ENCODE measurements at regions not wholly inside any gene's neighbourhood (a gene's known extent, or its start where the extent isn't known, plus 50 kb on each side); places are given as distances from the start of the nearest gene placed in this dataset.

DNA sequence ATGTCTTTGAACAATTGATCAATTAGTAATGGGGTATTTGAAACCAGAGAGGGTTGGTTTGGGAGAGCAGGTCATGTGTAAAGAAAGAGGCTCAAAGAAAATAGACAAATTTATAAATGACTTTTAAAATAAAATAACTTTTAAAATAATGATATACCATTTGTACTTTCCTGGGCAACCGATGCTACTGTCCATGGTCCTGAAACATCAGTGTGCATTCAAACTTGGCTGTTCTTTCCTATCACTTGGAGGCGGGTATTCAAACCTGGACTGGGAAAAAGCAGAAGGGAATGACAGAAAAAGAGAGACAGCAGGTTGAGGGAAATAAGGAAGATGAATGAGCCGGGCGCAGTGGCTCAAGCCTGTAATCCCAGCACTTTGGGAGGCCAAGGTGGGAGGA is 1446.4 kb upstream of the WWC1 start:
- no peak overlapping the region for H3K4me3 ChIP-seq (ENCODE audit: low read length)
- H3K4me1 ChIP-seq (ENCODE audit: control insufficient read depth, insufficient read depth, low read length): no peaks in the 10 kb centered on the region
- H3K27me3 ChIP-seq (ENCODE audit: control insufficient read depth, insufficient read depth, low read length): no peaks in the 10 kb centered on the region
- no peaks in the 10 kb centered on the region for H3K9me3 ChIP-seq (replicated peaks; ENCODE audit: low read length)
- H3K4me2 ChIP-seq (ENCODE audit: low read length): no peak overlapping the region
- H3K9ac ChIP-seq (ENCODE audit: low read depth, low read length): no peak overlapping the region
- no peaks in the 10 kb centered on the region for H3K36me3 ChIP-seq (ENCODE audit: insufficient read depth, low read length)

DNA sequence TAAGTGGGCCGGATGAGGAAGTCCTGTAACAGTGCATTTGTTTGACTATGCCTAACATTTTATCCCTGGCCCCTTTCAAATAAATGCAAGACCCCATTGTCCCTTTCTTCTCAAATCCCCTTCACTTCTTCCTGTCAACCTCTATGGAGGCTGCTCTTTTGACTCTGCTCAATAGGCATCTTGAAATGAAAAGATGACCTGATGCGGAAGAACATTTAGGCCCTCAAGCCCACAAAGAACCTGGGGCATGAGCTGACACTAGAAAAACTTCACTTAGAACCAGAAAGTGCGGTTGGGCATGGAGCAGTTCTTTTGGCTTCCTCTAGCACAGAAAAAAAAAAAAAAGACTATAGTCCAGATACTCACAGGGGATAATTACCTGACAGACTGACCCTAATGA is 1434.7 kb upstream of the WWC1 start:
- no peaks in the 10 kb centered on the region for H3K4me1 ChIP-seq (ENCODE audit: control insufficient read depth, insufficient read depth, low read length)
- H3K9me3 ChIP-seq (replicated peaks; ENCODE audit: low read length): peaks cover 4% of the 10 kb centered on the region
- no peak overlapping the region for H3K4me3 ChIP-seq (ENCODE audit: low read length)
- H3K4me2 ChIP-seq (ENCODE audit: low read length): no peak overlapping the region
- H3K36me3 ChIP-seq (ENCODE audit: insufficient read depth, low read length): no peaks in the 10 kb centered on the region
- no peak overlapping the region for H3K9ac ChIP-seq (ENCODE audit: low read depth, low read length)
- no peaks in the 10 kb centered on the region for H3K27me3 ChIP-seq (ENCODE audit: control insufficient read depth, insufficient read depth, low read length)

DNA sequence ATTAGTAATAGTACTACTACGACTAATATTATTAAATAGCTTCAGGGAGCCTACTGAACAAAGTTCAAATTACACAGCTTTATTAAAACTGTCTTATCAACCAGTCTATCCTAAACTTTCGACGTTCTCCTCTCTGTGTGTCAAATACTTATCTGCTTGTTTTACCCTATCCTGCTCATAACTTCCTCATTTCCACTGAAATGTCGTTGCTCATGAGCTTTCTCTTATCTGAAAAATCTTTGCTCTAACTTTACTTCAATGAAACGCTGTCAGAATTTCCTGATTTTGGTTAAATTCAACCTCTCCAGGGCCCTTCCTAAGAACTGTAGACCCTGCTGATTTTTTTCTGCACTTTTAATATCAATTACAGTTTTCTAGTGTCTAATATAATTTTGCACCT is 1431.0 kb upstream of the WWC1 start:
- Histone ChIP-seq H3K4me2 (ENCODE audit: low read length) (no peak overlapping the region), H3K9me3 (replicated peaks; ENCODE audit: low read length) (peaks cover 4% of the 10 kb centered on the region), H3K36me3 (ENCODE audit: insufficient read depth, low read length) (no peaks in the 10 kb centered on the region), H3K4me3 (ENCODE audit: low read length) (no peak overlapping the region), H3K27me3 (ENCODE audit: control insufficient read depth, insufficient read depth, low read length) (no peaks in the 10 kb centered on the region), H3K4me1 (ENCODE audit: control insufficient read depth, insufficient read depth, low read length) (no peaks in the 10 kb centered on the region), H3K9ac (ENCODE audit: low read depth, low read length) (no peak overlapping the region)

DNA sequence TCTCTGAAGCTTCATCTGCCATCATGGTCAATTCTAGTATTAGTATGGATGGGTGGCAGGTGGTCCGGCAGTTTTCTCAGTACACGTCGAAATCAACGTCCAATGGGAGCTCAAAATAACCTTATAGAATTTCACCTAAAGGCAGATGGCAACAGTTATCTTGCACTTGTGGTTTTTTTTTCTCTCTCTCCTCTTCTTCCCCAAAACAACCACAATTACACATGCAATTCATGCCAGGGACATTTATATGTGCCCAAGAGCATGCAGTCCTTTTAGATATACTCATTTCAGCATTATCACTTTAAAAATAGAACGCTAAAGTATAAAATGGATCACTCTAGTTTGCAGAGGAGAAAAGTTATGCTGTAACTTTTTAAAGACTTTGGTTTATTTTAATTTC is 1428.9 kb upstream of the WWC1 start:
- H3K27me3 ChIP-seq (ENCODE audit: control insufficient read depth, insufficient read depth, low read length): no peaks in the 10 kb centered on the region
- H3K4me2 ChIP-seq (ENCODE audit: low read length): no peak overlapping the region
- H3K4me1 ChIP-seq (ENCODE audit: control insufficient read depth, insufficient read depth, low read length): no peaks in the 10 kb centered on the region
- H3K9me3 ChIP-seq (replicated peaks; ENCODE audit: low read length): no peaks in the 10 kb centered on the region
- no peak overlapping the region for H3K9ac ChIP-seq (ENCODE audit: low read depth, low read length)
- no peak overlapping the region for H3K4me3 ChIP-seq (ENCODE audit: low read length)
- H3K36me3 ChIP-seq (ENCODE audit: insufficient read depth, low read length): no peaks in the 10 kb centered on the region

DNA sequence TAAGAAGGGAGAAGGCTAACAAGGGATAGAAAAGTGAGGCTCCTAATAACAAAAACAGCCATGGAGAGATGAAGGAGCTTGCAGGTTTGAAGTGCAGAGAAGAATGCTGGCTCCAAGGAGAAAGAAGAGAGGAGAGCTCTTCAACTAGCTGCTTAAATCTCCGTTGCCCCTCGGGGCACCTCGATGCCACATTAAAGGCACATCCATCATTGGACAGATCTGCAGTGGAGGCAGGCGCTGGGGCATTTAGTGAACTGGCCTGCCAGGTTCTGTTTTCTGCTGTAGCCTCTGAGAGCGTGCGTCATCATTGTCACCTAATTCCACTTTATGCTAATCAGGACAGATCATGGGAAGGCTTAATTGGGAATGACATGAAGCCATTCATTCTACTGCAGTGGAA is 1426.2 kb upstream of the WWC1 start:
- no peaks in the 10 kb centered on the region for H3K9me3 ChIP-seq (replicated peaks; ENCODE audit: low read length)
- H3K27me3 ChIP-seq (ENCODE audit: control insufficient read depth, insufficient read depth, low read length): no peaks in the 10 kb centered on the region
- no peak overlapping the region for H3K4me3 ChIP-seq (ENCODE audit: low read length)

DNA sequence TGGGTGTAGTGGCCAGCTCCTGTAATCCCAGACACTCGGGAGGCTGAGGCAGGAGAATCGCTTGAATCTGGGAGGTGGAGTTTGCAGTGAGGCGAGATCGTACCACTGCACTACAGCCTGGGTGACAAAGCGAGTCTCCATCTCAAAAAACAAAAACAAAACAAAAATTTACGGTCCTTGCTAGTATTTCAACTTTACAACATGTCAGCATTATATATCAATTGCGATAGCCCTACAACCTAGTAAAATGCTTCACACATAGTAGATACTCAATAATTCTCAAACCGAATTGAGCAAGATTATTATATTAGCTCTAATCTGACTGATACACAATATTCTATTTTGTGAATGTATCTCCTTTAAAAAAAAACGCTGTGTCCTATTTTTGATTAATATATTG is 1411.0 kb upstream of the WWC1 start:
- Histone ChIP-seq H3K36me3 (ENCODE audit: insufficient read depth, low read length) (no peaks in the 10 kb centered on the region), H3K9ac (ENCODE audit: low read depth, low read length) (no peak overlapping the region), H3K9me3 (replicated peaks; ENCODE audit: low read length) (no peaks in the 10 kb centered on the region), H3K4me1 (ENCODE audit: control insufficient read depth, insufficient read depth, low read length) (no peaks in the 10 kb centered on the region), H3K27me3 (ENCODE audit: control insufficient read depth, insufficient read depth, low read length) (no peaks in the 10 kb centered on the region), H3K4me3 (ENCODE audit: low read length) (no peak overlapping the region), H3K4me2 (ENCODE audit: low read length) (no peak overlapping the region)

More for the DNA sequence above, 1426.2 kb upstream of the WWC1 start:
- no peak overlapping the region for H3K4me2 ChIP-seq (ENCODE audit: low read length)
- no peaks in the 10 kb centered on the region for H3K36me3 ChIP-seq (ENCODE audit: insufficient read depth, low read length)
- no peaks in the 10 kb centered on the region for H3K4me1 ChIP-seq (ENCODE audit: control insufficient read depth, insufficient read depth, low read length)
- no peak overlapping the region for H3K9ac ChIP-seq (ENCODE audit: low read depth, low read length)

DNA sequence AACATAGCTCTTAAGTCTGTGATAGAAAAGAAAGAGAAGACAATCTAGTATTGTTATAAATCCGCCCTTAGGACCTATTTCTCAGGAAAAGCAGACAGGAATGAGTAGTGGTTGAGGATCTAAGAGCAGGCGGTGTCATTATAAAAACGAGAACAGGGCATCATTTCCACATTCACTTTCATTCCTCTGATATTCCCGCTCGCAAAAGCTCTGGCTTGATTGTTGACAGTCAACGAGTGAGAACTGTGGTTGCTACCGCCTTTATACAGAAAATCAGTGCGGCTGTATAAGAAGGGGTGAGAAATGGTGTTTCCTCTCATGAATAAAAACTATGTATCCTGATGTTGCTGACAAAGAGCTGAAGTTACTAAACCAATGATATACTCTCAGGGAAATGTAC is 1409.6 kb upstream of the WWC1 start:
- H3K36me3 ChIP-seq (ENCODE audit: insufficient read depth, low read length): no peaks in the 10 kb centered on the region
- H3K4me3 ChIP-seq (ENCODE audit: low read length): no peak overlapping the region
- H3K27me3 ChIP-seq (ENCODE audit: control insufficient read depth, insufficient read depth, low read length): no peaks in the 10 kb centered on the region
- no peak overlapping the region for H3K9ac ChIP-seq (ENCODE audit: low read depth, low read length)
- H3K4me1 ChIP-seq (ENCODE audit: control insufficient read depth, insufficient read depth, low read length): no peaks in the 10 kb centered on the region
- H3K9me3 ChIP-seq (replicated peaks; ENCODE audit: low read length): no peaks in the 10 kb centered on the region
- H3K4me2 ChIP-seq (ENCODE audit: low read length): no peak overlapping the region

DNA sequence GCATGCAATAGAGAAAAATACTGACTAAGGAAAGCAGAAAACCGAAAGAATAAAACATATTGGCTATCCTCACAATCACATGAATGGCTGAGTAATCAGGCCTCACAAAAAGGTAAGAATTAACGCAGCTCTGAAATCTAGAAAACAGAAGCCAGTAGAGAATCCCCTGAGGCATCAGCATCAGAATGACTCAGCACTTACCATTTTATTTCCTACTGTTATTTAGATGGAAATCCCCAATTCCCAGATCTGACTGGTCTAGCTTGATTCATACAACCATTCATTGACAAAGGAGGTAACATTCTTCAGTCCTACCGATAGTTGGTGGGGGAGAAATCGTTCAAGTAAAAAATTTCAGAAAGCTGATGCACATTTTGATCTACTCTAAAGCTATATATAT is 1408.4 kb upstream of the WWC1 start:
- no peaks in the 10 kb centered on the region for H3K36me3 ChIP-seq (ENCODE audit: insufficient read depth, low read length)
- no peaks in the 10 kb centered on the region for H3K4me1 ChIP-seq (ENCODE audit: control insufficient read depth, insufficient read depth, low read length)
- no peaks in the 10 kb centered on the region for H3K9me3 ChIP-seq (replicated peaks; ENCODE audit: low read length)
- H3K9ac ChIP-seq (ENCODE audit: low read depth, low read length): no peak overlapping the region
- no peak overlapping the region for H3K4me2 ChIP-seq (ENCODE audit: low read length)
- no peak overlapping the region for H3K4me3 ChIP-seq (ENCODE audit: low read length)
- H3K27me3 ChIP-seq (ENCODE audit: control insufficient read depth, insufficient read depth, low read length): no peaks in the 10 kb centered on the region

DNA sequence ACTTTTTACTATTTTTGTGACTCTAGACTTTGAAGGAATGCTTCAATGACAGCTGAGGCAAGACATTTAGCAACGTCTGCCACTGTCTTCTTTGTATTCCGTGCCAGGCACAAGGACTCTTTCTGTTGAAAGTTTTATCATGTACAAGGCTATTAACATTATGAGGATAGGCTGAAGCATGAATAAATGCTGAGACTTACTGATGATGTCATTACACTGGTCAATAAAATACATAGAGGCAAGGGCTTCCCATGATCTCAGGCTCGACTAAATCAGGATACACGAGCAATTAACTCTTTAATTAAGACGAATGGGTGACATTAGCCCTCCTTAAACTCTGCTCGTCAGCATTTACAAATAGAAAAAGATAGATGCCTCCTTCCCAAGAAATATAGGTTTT is 1393.3 kb upstream of the WWC1 start:
- Histone ChIP-seq H3K27me3 (ENCODE audit: control insufficient read depth, insufficient read depth, low read length) (no peaks in the 10 kb centered on the region), H3K4me2 (ENCODE audit: low read length) (no peak overlapping the region), H3K4me3 (ENCODE audit: low read length) (no peak overlapping the region), H3K36me3 (ENCODE audit: insufficient read depth, low read length) (no peaks in the 10 kb centered on the region), H3K9ac (ENCODE audit: low read depth, low read length) (no peak overlapping the region), H3K4me1 (ENCODE audit: control insufficient read depth, insufficient read depth, low read length) (no peaks in the 10 kb centered on the region), H3K9me3 (replicated peaks; ENCODE audit: low read length) (no peaks in the 10 kb centered on the region)

DNA sequence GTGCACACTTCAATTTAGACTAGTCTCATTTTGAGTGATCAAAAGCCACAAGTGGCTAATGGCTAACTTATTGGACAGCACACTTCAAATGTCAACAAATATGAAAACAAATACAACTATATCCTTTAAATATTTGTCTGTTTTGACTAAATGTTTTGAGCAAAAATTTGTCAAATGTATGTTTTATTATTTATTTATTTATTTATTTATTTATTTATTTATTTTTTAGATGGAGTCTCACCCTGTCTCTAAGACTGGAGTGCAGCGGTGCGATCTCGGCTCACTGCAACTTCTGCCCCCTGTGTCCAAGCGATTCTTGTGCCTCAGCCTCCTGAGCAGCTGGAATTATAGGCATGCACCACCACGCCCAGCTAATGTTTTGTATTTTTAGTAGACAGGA is 1392.1 kb upstream of the WWC1 start:
- no peaks in the 10 kb centered on the region for H3K9me3 ChIP-seq (replicated peaks; ENCODE audit: low read length)
- no peaks in the 10 kb centered on the region for H3K36me3 ChIP-seq (ENCODE audit: insufficient read depth, low read length)
- H3K9ac ChIP-seq (ENCODE audit: low read depth, low read length): no peak overlapping the region
- no peaks in the 10 kb centered on the region for H3K4me1 ChIP-seq (ENCODE audit: control insufficient read depth, insufficient read depth, low read length)
- no peaks in the 10 kb centered on the region for H3K27me3 ChIP-seq (ENCODE audit: control insufficient read depth, insufficient read depth, low read length)
- H3K4me2 ChIP-seq (ENCODE audit: low read length): no peak overlapping the region
- no peak overlapping the region for H3K4me3 ChIP-seq (ENCODE audit: low read length)

DNA sequence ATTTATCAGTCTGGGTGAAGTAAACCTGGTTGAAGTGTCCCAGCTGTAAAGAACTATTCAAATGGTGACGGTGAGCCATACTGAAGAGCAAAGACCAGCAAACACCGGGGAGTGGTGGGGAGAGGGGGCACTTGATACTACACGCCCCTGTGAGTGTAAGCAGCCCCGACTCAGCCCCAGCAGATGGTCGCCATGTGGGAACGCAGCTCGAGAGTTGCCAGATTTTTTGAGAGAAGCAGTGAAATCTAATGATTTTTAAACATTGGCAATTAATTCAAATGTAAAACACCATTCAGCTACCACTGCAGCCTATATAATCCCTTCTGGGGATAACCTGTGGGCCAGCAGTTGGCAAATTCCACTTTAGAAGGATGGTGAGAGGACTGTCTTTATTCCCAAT is 1386.9 kb upstream of the WWC1 start:
- Histone ChIP-seq H3K4me2 (ENCODE audit: low read length) (no peak overlapping the region), H3K4me3 (ENCODE audit: low read length) (no peak overlapping the region), H3K9me3 (replicated peaks; ENCODE audit: low read length) (peaks cover 3% of the 10 kb centered on the region), H3K4me1 (ENCODE audit: control insufficient read depth, insufficient read depth, low read length) (no peaks in the 10 kb centered on the region), H3K9ac (ENCODE audit: low read depth, low read length) (no peak overlapping the region), H3K27me3 (ENCODE audit: control insufficient read depth, insufficient read depth, low read length) (no peaks in the 10 kb centered on the region), H3K36me3 (ENCODE audit: insufficient read depth, low read length) (no peaks in the 10 kb centered on the region)

DNA sequence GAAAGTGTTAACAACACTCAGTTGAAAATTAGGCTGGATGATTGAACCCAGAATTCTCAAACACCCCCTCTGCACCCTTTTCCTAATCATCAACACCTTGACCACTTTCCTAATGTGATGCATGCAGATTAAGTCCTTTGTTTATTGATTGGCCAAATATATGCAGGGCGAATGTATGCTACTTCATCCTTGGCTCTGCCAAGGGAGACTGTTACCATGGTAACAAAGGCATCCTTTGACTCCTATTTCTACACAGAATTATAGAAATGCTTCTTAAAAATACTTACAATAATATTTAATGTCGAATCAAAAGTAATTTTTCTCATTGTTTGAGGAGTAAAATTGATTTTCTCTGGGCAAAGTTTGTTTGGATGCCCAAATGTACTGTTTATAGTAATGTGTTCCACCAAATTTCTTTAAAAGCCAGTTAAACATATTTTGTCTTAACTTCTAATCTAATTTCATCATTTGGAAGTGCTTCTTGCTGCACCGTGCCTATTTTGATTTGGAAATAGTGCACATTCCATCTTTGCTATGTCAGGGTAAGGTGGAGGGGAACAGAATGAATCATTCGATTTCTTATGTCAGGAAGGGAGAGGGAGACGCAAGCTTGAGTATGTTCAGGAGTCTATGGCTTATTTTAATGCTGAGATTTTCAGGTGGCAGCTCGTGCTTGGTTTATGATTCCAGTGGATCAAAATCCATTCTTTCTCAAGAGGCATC is 1384.3 kb upstream of the WWC1 start:
- Histone ChIP-seq H3K9ac (ENCODE audit: low read depth, low read length) (no peak overlapping the region), H3K4me1 (ENCODE audit: control insufficient read depth, insufficient read depth, low read length) (no peaks in the 10 kb centered on the region), H3K9me3 (replicated peaks; ENCODE audit: low read length) (peaks cover 3% of the 10 kb centered on the region), H3K4me3 (ENCODE audit: low read length) (no peak overlapping the region), H3K27me3 (ENCODE audit: control insufficient read depth, insufficient read depth, low read length) (no peaks in the 10 kb centered on the region), H3K4me2 (ENCODE audit: low read length) (no peak overlapping the region), H3K36me3 (ENCODE audit: insufficient read depth, low read length) (no peaks in the 10 kb centered on the region)
